GM18505 (cell line): ENCODE measurements at regions not wholly inside any gene's neighbourhood (a gene's known extent, or its start where the extent isn't known, plus 50 kb on each side); places are given as distances from the start of the nearest gene placed in this dataset.
"Not testable (repeated sequence)": the region's sequence is repeated elsewhere in the genome, so short reads cannot be mapped to it uniquely, and the experiment has no call there.

Source experiments
- ATAC-seq: cut with Tn5 transposase; IDR thresholded peaks from one replicate; pipeline ENCODE4 v1.9.1; 2021; ENCODE audit not compliant: unreplicated experiment
- POLR2A ChIP-seq: IDR thresholded peaks from 4 replicates; pipeline ENCODE4 v1.6.1; 2011; ENCODE audit warnings: borderline replicate concordance; ENCODE audit not compliant: insufficient read depth, insufficient read length; ENCODE audit errors: extremely low read depth

DNA sequence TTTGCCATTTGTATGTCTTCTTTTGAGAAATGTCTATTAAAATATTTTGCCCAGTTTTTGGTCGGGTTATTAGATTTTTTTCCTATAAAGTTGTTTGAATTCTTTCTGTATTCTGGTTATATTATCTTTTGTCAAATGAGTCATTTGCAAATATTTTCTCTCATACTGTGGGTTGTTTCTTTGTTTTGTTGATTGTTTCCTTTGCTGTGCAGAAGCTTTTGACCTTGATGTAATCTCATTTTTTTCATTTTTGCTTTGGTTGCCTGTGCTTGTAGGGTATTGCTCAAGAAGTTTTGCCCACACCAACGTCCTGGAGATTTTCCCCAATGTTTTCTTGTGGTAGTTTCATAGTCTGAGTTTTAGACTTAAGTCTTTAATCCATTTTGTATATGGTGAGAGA, 245.7 kb downstream of the ADCYAP1 start:
- TF ChIP-seq POLR2A, result no peak

DNA sequence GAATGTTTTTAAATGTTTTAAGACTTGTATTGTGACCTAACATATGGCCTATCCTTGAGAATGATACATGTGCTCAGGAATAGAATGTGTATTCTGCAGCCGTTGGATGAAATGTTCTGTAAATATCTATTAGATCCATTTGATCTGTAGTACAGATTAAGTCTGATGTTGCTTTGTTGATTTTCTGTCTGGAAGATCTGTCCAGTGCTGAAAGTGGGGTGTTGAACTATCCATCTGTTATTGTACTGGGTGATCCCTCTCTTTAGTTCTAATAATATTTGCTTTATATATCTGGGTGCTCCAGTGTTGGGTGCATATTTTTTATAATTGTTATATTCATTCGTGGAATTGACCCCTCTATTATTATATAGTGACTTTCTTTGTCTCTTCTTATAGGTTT, 248.3 kb downstream of the ADCYAP1 start:
- not testable (repeated sequence) for ATAC-seq

More for the DNA sequence above, 245.7 kb downstream of the ADCYAP1 start:
- ATAC-seq, result no peak

DNA sequence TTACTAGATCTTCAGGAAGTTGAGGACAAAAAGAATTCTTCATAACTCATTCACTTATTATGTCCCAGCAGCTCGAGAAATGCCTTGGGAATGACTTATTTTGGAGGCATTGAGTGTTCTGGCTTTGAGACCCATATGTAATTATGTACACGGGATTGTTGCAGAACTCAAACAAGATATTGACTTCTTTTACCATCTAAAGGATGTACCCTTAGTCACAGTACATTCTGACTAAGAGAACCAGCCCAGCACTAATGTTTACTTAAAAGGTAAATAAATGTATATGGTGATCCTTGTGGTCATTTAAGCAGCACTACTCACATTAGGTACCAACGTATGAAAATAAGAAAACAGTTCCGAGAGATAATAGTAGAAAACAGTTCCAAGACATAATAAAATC, 268.9 kb downstream of the ADCYAP1 start:
- ATAC-seq, result no peak
- TF ChIP-seq POLR2A, result no peak

DNA sequence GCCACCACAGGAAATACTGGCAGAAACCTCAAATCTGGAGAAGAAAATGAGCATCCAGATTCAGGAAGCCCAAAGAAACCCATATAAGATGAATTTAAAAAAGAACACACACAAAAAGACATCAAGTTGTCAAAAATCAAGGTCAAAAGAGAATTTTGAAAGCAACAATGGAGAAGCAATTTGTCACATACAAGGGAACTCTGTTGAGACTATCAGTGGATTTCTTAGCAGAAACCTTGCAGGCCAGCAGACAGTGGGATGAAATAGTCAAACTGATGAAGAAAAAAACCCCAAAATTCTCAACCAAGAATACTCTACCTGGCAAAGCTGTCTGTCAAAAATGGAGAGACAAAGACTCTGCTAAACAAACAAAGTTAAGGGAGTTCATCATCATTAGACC, 272.6 kb downstream of the ADCYAP1 start:
- TF ChIP-seq POLR2A, result no peak
- ATAC-seq, result no peak

DNA sequence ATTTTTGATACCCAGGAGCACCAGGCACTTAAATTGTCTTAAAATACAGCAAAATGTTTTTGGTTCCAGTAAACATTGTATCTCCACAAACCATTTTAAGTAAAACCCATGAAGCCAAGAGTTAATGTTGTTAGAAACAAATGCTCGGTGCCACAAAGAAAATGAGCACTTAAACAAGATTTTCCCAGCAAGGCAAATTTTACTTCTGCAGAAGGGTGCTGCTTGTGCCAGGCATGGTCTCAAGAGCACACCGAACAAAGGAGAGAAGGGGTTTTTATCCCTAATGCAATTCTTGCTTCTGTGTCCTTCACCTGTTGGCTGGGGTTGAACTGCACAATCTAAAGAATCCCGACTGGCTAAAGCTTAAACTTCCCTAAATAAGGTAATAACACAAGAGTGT, 286.7 kb downstream of the ADCYAP1 start:
- no peak for TF ChIP-seq POLR2A
- ATAC-seq, result no peak

DNA sequence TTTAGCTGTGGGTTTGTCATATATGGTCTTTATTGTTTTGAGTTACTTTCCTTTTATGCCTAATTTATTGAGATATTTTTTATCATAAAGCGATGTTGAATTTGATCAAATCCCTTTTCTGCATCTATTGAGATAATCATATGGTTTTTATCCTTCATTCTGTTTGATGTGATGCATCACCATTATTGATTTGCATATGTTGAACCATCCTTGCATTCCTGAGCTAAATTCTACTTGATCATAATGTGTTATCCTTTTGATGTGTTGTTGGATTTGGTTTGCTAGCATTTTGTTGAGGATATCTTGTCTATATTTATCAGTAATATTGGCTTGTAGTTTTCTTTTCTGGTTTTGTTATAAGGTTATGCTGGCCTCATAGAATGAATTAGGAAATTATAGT, 308.5 kb downstream of the ADCYAP1 start:
- ATAC-seq, result no peak
- TF ChIP-seq POLR2A, result no peak

DNA sequence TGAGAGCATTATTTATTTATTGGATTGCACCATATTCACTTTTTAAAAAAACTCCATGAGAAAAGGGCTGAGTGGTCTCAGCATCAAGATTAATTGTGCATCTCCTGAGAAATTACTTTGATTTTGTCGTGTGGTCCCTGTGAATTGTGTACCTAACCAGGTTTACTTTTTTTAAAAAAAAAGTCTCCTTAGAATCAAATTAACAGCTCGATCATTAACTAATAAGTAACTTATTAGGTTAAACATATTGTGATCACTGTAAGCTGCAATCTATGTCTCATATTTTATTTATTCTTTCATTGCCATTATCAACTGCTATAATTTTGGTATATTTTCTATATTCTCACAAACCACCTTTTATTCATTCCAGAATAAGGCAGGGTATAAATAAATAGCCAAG, 318.2 kb downstream of the ADCYAP1 start:
- ATAC-seq, result no peak
- no peak for TF ChIP-seq POLR2A

DNA sequence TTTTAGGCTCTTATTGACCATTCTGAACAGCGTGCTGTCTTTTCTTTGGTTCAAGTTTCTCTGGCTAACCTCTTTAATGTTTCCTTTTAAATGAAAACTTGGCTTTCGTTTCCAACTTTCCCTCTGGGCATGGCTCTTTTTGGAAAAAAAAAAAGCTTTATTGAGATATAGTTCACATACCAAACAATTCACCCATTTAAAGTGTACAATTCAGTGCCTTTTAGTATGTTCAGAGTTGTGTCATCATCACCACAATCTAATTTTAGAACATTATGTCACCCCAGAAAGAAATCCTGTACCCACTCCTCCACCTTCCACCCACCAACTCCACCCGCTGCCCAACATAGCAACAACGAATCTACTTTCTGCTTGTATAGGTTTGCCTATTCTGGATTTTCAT, 322.4 kb downstream of the ADCYAP1 start:
- no peak for ATAC-seq

DNA sequence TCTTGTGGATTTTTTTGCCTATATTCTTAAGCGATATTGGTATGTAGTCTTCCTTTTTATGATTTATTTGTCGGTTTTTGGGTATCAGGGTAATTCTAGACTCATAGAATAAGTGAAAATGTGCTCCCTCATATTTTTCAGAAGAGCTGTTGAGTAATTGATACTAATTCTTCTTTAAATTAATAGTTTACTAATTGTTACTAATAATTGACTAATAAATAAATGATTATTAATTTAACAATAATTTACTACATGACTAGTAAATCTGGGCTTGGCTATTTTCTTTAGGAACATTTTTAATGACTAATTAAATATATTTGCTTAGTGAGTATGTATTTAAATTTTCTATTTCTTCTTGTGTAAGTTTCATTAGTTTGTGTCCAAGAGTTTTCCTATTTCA, 325.0 kb downstream of the ADCYAP1 start:
- TF ChIP-seq POLR2A, result no peak
- ATAC-seq, result no peak

More for the DNA sequence above, 322.4 kb downstream of the ADCYAP1 start:
- no peak for TF ChIP-seq POLR2A

DNA sequence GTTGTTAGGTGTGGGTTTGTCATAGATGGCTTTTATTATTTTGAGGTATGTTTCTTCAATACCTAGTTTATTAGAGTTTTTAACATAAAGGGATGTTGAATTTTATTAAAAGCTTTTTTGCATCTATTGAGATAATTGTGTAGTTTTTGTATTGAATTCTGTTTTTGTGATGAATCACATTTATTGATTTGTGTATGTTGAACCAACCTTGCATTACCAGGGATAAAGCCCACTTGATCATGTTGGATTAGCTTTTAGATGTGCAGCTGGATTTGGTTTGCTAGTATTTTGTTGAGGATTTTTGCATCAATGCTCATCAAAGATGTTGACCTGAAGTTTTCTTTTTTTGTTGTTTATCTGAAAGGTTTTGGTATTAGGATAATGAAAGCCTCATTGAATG, 328.2 kb downstream of the ADCYAP1 start:
- TF ChIP-seq POLR2A, result no peak
- no peak for ATAC-seq

DNA sequence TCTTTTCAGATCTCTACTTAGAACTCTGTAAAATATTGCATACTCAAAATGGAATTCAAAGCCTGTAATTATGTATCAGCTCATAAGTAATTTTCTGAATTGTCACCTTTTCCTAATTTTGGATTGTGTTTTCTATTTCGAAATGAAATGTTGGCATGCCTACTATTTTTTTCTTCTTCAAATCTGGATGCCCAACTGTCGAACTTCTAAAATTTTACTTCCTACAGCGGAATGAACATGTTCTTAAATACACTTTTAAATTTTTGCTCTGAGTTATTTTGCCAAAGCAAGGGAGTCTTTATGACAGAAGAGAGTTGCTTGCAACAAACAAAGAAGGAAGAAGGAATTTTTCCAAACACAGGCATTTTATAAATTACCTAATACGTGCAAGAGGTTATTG, 336.0 kb downstream of the ADCYAP1 start:
- TF ChIP-seq POLR2A, result no peak
- no peak for ATAC-seq

DNA sequence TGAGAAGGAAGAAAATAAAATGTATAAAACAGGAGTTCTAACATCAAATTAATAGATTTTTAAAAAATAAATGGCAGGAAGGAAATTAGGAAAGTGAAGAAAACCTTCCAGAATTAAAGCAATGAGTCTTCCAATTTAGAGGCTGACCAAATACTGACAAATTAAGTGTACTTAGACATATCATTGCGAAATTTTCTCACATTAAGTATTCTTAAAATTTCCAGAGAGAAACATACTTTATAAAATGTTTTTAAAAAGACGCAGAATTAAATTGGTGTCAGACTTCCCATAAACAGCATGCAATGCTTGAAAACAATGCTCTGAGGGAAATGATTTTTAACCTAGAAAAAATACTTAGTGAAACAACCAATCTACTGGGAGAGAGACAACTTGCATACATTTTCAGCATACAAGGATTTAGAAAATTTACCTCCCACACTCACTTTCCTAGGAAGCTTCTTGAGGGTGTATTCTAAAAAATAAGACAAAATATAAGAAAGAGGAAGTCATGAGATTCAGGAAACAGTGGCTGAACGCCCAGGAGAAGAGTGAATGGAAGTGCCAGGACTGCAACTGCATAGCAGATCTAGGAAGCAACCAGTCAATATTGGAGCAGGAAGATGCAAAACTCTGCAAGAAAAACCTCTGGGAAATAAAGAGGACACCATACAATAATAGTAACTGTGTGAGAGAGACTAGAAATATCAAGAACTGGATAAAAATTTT, 339.9 kb downstream of the ADCYAP1 start:
- ATAC-seq, result no peak
- TF ChIP-seq POLR2A, result no peak

DNA sequence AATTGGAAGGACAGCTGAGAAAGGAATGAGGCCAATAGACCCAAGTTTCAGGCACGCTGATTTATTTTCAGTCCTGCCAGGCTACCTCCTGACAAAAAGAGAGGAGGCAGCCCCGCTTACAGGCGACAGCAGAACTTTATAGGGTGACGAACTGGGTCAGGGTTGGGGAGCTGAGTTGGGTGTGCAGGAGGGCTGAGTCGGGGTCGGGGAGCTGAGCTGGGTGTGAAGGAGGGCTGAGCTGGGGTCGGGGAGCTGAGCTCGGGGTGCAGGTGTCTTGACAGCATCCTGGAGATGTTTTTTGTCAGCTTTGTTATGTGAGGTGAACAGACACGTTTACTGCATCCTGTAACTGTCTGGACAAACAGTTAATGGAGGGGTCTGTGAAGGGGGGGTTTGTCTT, 342.2 kb downstream of the ADCYAP1 start:
- no peak for ATAC-seq
- TF ChIP-seq POLR2A, result no peak

DNA sequence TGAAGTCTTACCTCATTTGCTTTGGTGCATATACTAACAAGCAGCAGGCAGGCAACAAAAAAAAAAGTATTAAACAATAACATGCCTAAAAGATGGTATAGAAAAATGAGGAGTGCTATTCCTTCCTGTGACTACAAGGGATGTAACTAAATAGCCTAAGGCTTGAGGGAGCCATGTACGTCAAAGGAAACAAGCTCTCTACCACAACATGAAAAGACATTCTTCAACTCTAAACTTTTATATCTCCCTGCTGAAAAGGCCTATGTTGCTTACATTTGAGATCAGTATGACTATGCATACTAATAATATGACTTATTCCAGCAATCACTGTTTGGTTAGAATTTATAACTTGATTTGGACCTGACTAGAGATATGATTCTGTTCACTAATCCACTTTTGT, 347.9 kb downstream of the ADCYAP1 start:
- no peak for TF ChIP-seq POLR2A
- ATAC-seq, result no peak

DNA sequence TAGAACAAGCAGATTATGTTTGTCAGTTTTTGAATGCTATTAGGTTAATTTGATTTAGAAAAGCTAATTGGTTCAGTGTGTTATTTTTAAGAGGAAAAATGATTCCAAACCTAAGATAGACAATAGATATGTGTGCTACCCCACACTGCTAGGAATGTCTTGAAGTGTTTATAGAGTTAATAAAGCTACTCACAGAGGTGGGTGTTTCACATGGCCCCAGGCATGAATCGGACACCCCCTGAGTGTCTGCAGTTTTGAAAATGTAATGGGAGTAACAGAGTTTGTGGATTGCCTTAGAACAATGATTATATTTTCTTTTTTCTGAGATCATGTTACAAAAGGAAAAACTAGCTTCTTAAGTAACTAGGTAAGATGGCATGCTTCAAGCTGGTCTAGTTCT, 348.3 kb downstream of the ADCYAP1 start:
- no peak for TF ChIP-seq POLR2A
- no peak for ATAC-seq
